WTC11 (cell line): ENCODE measurements at regions not wholly inside any gene's neighbourhood (a gene's known extent, or its start where the extent isn't known, plus 50 kb on each side); places are given as distances from the start of the nearest gene placed in this dataset.

Experiments
- ATAC-seq: fragments of 200-7000 bp; cut with Tn5 transposase; 2 replicates; pipeline ENCODE4 v1.10.0; 2021; ENCODE audit warnings: mild to moderate bottlenecking, moderate library complexity
- CTCF ChIA-PET: fragments of 300-600 bp; sonication (Branson Sonifier 250); formaldehyde crosslinking; loops from one replicate; lab custom pipeline; 2021; ENCODE audit warnings: antibody characterized with exemption; lab: Charles Lee
- POLR2A ChIA-PET: fragments of 350-600 bp; sonication (Branson Sonifier 250); formaldehyde crosslinking; loops from one replicate; lab custom pipeline; 2021; ENCODE audit warnings: antibody characterized with exemption; lab: Charles Lee
- DNase-seq: peaks from one replicate; pipeline ENCODE4 v3.0.0; 2021; ENCODE audit warnings: low spot score
- H3K27ac Mint-ChIP-seq: 2 replicates; pipeline ENCODE4 v1.8.0; 2021; ENCODE audit warnings: mixed read lengths
- H3K27me3 Mint-ChIP-seq: 2 replicates; pipeline ENCODE4 v1.8.0; 2021; ENCODE audit warnings: low read depth, mild to moderate bottlenecking, moderate library complexity, mixed read lengths
- H3K36me3 Mint-ChIP-seq: 2 replicates; pipeline ENCODE4 v1.8.0; 2021; ENCODE audit warnings: mixed read lengths
- H3K4me1 Mint-ChIP-seq: 2 replicates; pipeline ENCODE4 v1.8.0; 2022; ENCODE audit warnings: mixed read lengths
- H3K4me3 Mint-ChIP-seq: 2 replicates; pipeline ENCODE4 v1.8.0; 2021; ENCODE audit warnings: mild to moderate bottlenecking, moderate library complexity, mixed read lengths
- H3K9me3 Mint-ChIP-seq: 2 replicates; pipeline ENCODE4 v1.8.0; 2021; ENCODE audit warnings: mixed read lengths
- AR ChIP-seq: fragments of 250-450 bp; sonication (Bioruptor Pico); IDR thresholded peaks from 2 replicates; pipeline ENCODE4 v1.9.0; 2021; ENCODE audit warnings: mild to moderate bottlenecking
- CDX4 ChIP-seq: fragments of 250-450 bp; sonication (Bioruptor Pico); IDR thresholded peaks from 2 replicates; pipeline ENCODE4 v1.9.0; 2021; ENCODE audit warnings: moderate library complexity, mild to moderate bottlenecking, inconsistent platforms, borderline replicate concordance
- ERG ChIP-seq: fragments of 250-450 bp; sonication (Bioruptor Pico); IDR thresholded peaks from 2 replicates; pipeline ENCODE4 v1.8.0; 2021; ENCODE audit warnings: mild to moderate bottlenecking
- FOXK1 ChIP-seq: sonication (generic); formaldehyde crosslinking; IDR thresholded peaks from 2 replicates; pipeline ENCODE4 v1.8.0; 2022; ENCODE audit warnings: mild to moderate bottlenecking, moderate library complexity, missing genetic modification reagents
- GABPB1 ChIP-seq: sonication (generic); formaldehyde crosslinking; IDR thresholded peaks from 2 replicates; pipeline ENCODE4 v1.8.1; 2023; ENCODE audit warnings: mild to moderate bottlenecking, missing genetic modification reagents
- HMGA2 ChIP-seq: fragments of 250-450 bp; sonication (Bioruptor Pico); IDR thresholded peaks from 2 replicates; pipeline ENCODE4 v1.4.0; 2021; ENCODE audit warnings: mild to moderate bottlenecking, moderate library complexity
- HMGXB4 ChIP-seq: sonication (generic); formaldehyde crosslinking; IDR thresholded peaks from 2 replicates; pipeline ENCODE4 v1.8.1; 2023; ENCODE audit warnings: mild to moderate bottlenecking, moderate library complexity, missing genetic modification reagents
- IRF1 ChIP-seq: sonication (generic); formaldehyde crosslinking; IDR thresholded peaks from 2 replicates; pipeline ENCODE4 v1.8.0; 2023; ENCODE audit warnings: missing genetic modification reagents
- JUN ChIP-seq: sonication (generic); formaldehyde crosslinking; IDR thresholded peaks from 2 replicates; pipeline ENCODE4 v1.8.0; 2023; ENCODE audit warnings: mild to moderate bottlenecking, missing genetic modification reagents
- MLX ChIP-seq: sonication (generic); formaldehyde crosslinking; IDR thresholded peaks from 2 replicates; pipeline ENCODE4 v1.8.1; 2023; ENCODE audit warnings: mild to moderate bottlenecking, missing genetic modification reagents, moderate library complexity
- MXD4 ChIP-seq: fragments of 250-450 bp; sonication (Bioruptor Pico); IDR thresholded peaks from 2 replicates; pipeline ENCODE4 v1.8.0; 2021; ENCODE audit warnings: mild to moderate bottlenecking, moderate library complexity, borderline replicate concordance
- MYBL2 ChIP-seq: sonication (generic); formaldehyde crosslinking; IDR thresholded peaks from 2 replicates; pipeline ENCODE4 v1.8.1; 2023; ENCODE audit warnings: mild to moderate bottlenecking, moderate library complexity, missing genetic modification reagents
- NR3C1 ChIP-seq: sonication (generic); formaldehyde crosslinking; conservative IDR thresholded peaks from 2 replicates; pipeline ENCODE4 v1.8.1; 2023; ENCODE audit warnings: low read depth, mild to moderate bottlenecking, missing genetic modification reagents
- PRDM15 ChIP-seq: sonication (generic); formaldehyde crosslinking; IDR thresholded peaks from 2 replicates; pipeline ENCODE4 v1.8.0; 2022; ENCODE audit warnings: missing genetic modification reagents
- SOX15 ChIP-seq: fragments of 250-450 bp; sonication (Bioruptor Pico); IDR thresholded peaks from 2 replicates; pipeline ENCODE4 v1.9.0; 2021; ENCODE audit warnings: mild to moderate bottlenecking
- ZBTB21 ChIP-seq: sonication (generic); formaldehyde crosslinking; IDR thresholded peaks from 2 replicates; pipeline ENCODE4 v1.8.1; 2023; ENCODE audit warnings: mild to moderate bottlenecking, missing genetic modification reagents, borderline replicate concordance
- ZNF121 ChIP-seq: sonication (generic); formaldehyde crosslinking; IDR thresholded peaks from 2 replicates; pipeline ENCODE4 v1.8.0; 2023; ENCODE audit warnings: missing genetic modification reagents
- ZNF317 ChIP-seq: sonication (generic); formaldehyde crosslinking; IDR thresholded peaks from 2 replicates; pipeline ENCODE4 v1.8.1; 2023; ENCODE audit warnings: low read depth, mild to moderate bottlenecking, moderate library complexity, missing genetic modification reagents, borderline replicate concordance

- Mint-ChIP-seq H3K27ac (peak overlapping the region; percentile 57; the same call in 1 of the 2 replicates), H3K4me3 (no peak overlapping the region), H3K4me1 (peaks cover 25% of the 10 kb centered on the region), H3K9me3 (no peaks in the 10 kb centered on the region)
- POLR2A ChIA-PET = interaction anchor here (0.8 kb wide), 1 partner anchor 14 kb away, joined by 3 read pairs; no protein-coding TSS in a partner anchor
- CTCF ChIA-PET = no interaction called here
- TF ChIP-seq HMGXB4 (CRISPR knock-in tag) = no peak
- TF ChIP-seq PRDM15 (CRISPR knock-in tag) = no peak
- TF ChIP-seq GABPB1 = no peak
- no peak for TF ChIP-seq HMGA2 (CRISPR knock-in tag)
- TF ChIP-seq JUN (CRISPR knock-in tag) = no peak
- no peak for TF ChIP-seq ZNF121
- no peak for TF ChIP-seq MXD4 (CRISPR knock-in tag)
- TF ChIP-seq ZNF317 (CRISPR knock-in tag) = no peak
- no peak for TF ChIP-seq AR
- no peak for TF ChIP-seq CDX4 (CRISPR knock-in tag)
- TF ChIP-seq FOXK1 (CRISPR knock-in tag) = no peak
- no peak for TF ChIP-seq NR3C1 (CRISPR knock-in tag)
- TF ChIP-seq IRF1 (CRISPR knock-in tag) = no peak
- TF ChIP-seq ERG (CRISPR knock-in tag) = no peak
- no peak for TF ChIP-seq MLX (CRISPR knock-in tag)
- TF ChIP-seq MYBL2 (CRISPR knock-in tag) = no peak
- no peak for TF ChIP-seq ZBTB21
- no peak for TF ChIP-seq SOX15 (CRISPR knock-in tag)
- TF ChIP-seq, all 79 proteins: peak for 0
- peaks cover 4% of the 10 kb centered on the region; the same call in 1 of the 2 replicates for H3K27me3 Mint-ChIP-seq
- H3K36me3 Mint-ChIP-seq = no peaks in the 10 kb centered on the region
- DNase-seq (no peak), ATAC-seq (no peak)
Measured at GRCh38 chr3:184643442-184643841, 68.4 kb downstream of the MAGEF1 start.
